Neural progenitor cell (in vitro differentiated cells): ENCODE measurements at regions not wholly inside any gene's neighbourhood (a gene's known extent, or its start where the extent isn't known, plus 50 kb on each side); places are given as distances from the start of the nearest gene placed in this dataset.

ENCODE experiments used
- CTCF ChIP-seq: fragments of 200-600 bp; sonication (generic); IDR thresholded peaks from 2 replicates; pipeline ENCODE4 v1.5.1; 2017; ENCODE audit warnings: antibody characterized with exemption, mild to moderate bottlenecking
- EZH2 ChIP-seq: fragments of 200-600 bp; sonication (generic); IDR thresholded peaks from 2 replicates; pipeline ENCODE4 v1.6.1; 2017; ENCODE audit warnings: antibody characterized with exemption, mild to moderate bottlenecking, moderate library complexity
- EZH2phosphoT487 ChIP-seq: fragments of 200-600 bp; sonication (generic); IDR thresholded peaks from 2 replicates; pipeline ENCODE4 v1.6.1; 2017; ENCODE audit warnings: antibody characterized with exemption

- no peak for TF ChIP-seq EZH2
- no peak for TF ChIP-seq EZH2phosphoT487
- TF ChIP-seq CTCF: no peak
These were observed 69.4 kb upstream of the PIP4K2A start for GRCh38 chr10:22783807-22784206.
